Suprapubic skin (tissue), 4 donors: ENCODE measurements at regions not wholly inside any gene's neighbourhood (a gene's known extent, or its start where the extent isn't known, plus 50 kb on each side); places are given as distances from the start of the nearest gene placed in this dataset.
A peak's percentile ranks its signal among the peaks of the same experiment; 100 is the strongest.

Source experiments
- DNase-seq, 2 donors: peaks; one replicate each; pipeline ENCODE4 v3.0.0-alpha.2; 2019; ENCODE audit warnings: low spot score in 2 of 2
- H3K27ac ChIP-seq: fragments of 200-600 bp; sonication (generic); one replicate; pipeline ENCODE4 v1.5.1; 2019
- H3K27me3 ChIP-seq: fragments of 200-600 bp; sonication (generic); one replicate; pipeline ENCODE4 v1.5.1; 2019
- H3K36me3 ChIP-seq: fragments of 200-600 bp; sonication (generic); one replicate; pipeline ENCODE4 v1.5.1; 2019
- H3K4me1 ChIP-seq: fragments of 200-600 bp; sonication (generic); one replicate; pipeline ENCODE4 v1.5.1; 2019
- H3K4me3 ChIP-seq: fragments of 200-600 bp; sonication (generic); one replicate; pipeline ENCODE4 v1.5.1; 2019; ENCODE audit warnings: mild to moderate bottlenecking
- H3K9me3 ChIP-seq: fragments of 200-600 bp; sonication (generic); one replicate; pipeline ENCODE4 v1.5.1; 2019
- EP300 ChIP-seq: sonication (generic); formaldehyde crosslinking; IDR thresholded peaks from one replicate; pipeline ENCODE4 v1.6.1; 2017; ENCODE audit warnings: antibody characterized with exemption
- POLR2A ChIP-seq, 2 donors: fragments of 450-650 bp; IDR thresholded peaks; one replicate each; pipeline ENCODE4 v1.6.1; 2017; ENCODE audit warnings: antibody characterized with exemption in 2 of 2, mild to moderate bottlenecking in 2 of 2, moderate library complexity in 2 of 2
- POLR2AphosphoS5 ChIP-seq, 3 donors: sonication (generic); formaldehyde crosslinking; IDR thresholded peaks; one replicate each; pipeline ENCODE4 v1.6.1; 2017; ENCODE audit warnings: antibody characterized with exemption in 3 of 3
- WGBS: methylation state at CpG from one replicate; pipeline ENCODE4 v1.1.5; 2018; 5-methylcytosine and 5-hydroxymethylcytosine counted together
- TF ChIP-seq, protein P1 (sequence below), 2 donors: fragments of 200-600 bp in 1 of 2; fragments of 450-650 bp in 1 of 2; sonication (generic) in 1 of 2; IDR thresholded peaks; one replicate each; pipeline ENCODE4 v1.5.1; 2016 to 2019; ENCODE audit warnings: antibody characterized with exemption in 2 of 2, mild to moderate bottlenecking in 1 of 2, moderate library complexity in 1 of 2

DNA sequence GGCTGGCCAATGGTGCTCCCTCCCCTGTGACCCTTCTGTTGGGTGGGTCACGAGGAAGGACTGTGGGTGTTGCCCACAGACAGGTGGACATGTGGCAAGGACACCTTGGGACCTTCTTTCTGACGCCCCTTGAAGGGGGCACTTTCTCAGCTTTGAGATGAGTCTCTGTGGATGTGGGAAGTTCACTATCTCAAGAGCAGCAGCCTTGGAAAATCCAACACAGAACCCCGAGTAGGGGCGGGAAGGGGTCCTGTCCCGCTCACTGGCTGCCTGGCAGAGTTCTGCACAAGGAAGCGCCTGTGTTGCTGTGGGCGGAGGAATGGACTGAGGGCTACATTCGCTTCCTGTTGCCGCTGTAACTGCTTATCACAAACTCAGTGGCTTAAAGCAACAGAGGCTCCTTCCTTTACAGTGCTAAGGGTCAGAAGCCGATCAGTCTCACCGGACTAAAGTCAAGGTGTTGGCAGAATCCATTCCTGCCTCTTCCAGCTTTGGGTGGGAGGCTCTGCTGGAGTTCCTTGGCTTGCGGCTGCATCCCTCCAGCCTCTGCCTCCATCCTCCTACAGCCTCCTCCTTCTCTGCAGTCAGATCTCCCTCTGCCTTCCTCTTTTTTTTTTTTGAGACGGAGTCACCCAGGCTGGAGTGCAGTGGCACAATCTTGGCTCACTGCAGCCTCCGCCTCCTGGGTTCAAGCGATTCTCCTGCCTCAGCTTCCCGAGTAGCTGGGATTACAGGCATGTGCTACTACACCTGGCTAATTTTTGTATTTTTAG, 305.2 kb downstream of the SEC14L1 start:
- 57% methylated on average over 16 of the region's 16 CpGs for WGBS
- peaks cover 77% of the 10 kb centered on the region for H3K4me1 ChIP-seq
- H3K27me3 ChIP-seq, result no peaks in the 10 kb centered on the region
- H3K9me3 ChIP-seq, result no peaks in the 10 kb centered on the region
- TF ChIP-seq, protein P1, sequence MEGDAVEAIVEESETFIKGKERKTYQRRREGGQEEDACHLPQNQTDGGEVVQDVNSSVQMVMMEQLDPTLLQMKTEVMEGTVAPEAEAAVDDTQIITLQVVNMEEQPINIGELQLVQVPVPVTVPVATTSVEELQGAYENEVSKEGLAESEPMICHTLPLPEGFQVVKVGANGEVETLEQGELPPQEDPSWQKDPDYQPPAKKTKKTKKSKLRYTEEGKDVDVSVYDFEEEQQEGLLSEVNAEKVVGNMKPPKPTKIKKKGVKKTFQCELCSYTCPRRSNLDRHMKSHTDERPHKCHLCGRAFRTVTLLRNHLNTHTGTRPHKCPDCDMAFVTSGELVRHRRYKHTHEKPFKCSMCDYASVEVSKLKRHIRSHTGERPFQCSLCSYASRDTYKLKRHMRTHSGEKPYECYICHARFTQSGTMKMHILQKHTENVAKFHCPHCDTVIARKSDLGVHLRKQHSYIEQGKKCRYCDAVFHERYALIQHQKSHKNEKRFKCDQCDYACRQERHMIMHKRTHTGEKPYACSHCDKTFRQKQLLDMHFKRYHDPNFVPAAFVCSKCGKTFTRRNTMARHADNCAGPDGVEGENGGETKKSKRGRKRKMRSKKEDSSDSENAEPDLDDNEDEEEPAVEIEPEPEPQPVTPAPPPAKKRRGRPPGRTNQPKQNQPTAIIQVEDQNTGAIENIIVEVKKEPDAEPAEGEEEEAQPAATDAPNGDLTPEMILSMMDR (IDR thresholded peaks at IDR 0.05), result no peak
- TF ChIP-seq POLR2AphosphoS5 (IDR thresholded peaks at IDR 0.05) (no peak), POLR2A (IDR thresholded peaks at IDR 0.05) (no peak), EP300 (no peak)
- no peaks in the 10 kb centered on the region for H3K36me3 ChIP-seq
- no peak for DNase-seq
- peak overlapping the region; percentile 83 for H3K27ac ChIP-seq
- no peak overlapping the region for H3K4me3 ChIP-seq

DNA sequence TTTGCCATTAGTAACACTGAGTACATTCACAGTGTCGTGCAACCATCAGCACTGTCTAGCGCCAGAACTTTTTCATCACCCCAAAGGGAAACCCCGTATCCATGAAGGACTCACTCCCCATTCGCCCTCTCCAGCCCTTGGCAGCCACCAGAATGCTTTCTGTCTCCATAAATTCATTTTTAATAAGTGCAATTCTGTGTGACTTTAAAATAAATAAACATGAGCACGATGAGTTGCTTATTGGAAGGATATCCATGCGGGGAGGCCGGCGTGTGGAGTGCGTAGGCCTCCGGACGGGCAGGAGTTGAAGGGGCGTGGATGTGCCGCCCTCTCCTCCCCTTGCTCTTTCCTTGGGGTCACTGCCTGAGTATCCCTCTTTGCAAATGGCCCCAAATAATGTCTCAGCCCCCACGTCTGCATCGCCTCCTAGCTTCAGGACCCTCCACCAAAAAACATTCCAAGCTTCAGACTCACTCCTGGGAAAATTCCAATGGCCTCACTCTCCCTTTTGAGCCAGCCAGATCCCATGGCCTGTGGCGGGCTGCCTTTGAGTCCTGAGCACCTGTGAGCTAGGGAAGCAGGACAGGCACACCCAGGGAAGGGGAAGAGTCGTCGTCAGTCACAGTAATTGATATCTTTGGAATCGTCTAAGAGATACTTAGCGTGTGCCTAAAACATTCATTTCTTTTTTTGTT, 306.3 kb downstream of the SEC14L1 start:
- 76% methylated on average over 20 of the region's 20 CpGs for WGBS
- no peaks in the 10 kb centered on the region for H3K36me3 ChIP-seq
- no peak for DNase-seq
- no peaks in the 10 kb centered on the region for H3K27me3 ChIP-seq
- H3K9me3 ChIP-seq, result no peaks in the 10 kb centered on the region
- TF ChIP-seq POLR2A (IDR thresholded peaks at IDR 0.05) (no peak), EP300 (no peak), POLR2AphosphoS5 (IDR thresholded peaks at IDR 0.05) (no peak)
- TF ChIP-seq, protein P1 (IDR thresholded peaks at IDR 0.05), result no peak
- H3K27ac ChIP-seq, result peak overlapping the region; percentile 83
- no peak overlapping the region for H3K4me3 ChIP-seq
- H3K4me1 ChIP-seq, result peaks cover 77% of the 10 kb centered on the region

DNA sequence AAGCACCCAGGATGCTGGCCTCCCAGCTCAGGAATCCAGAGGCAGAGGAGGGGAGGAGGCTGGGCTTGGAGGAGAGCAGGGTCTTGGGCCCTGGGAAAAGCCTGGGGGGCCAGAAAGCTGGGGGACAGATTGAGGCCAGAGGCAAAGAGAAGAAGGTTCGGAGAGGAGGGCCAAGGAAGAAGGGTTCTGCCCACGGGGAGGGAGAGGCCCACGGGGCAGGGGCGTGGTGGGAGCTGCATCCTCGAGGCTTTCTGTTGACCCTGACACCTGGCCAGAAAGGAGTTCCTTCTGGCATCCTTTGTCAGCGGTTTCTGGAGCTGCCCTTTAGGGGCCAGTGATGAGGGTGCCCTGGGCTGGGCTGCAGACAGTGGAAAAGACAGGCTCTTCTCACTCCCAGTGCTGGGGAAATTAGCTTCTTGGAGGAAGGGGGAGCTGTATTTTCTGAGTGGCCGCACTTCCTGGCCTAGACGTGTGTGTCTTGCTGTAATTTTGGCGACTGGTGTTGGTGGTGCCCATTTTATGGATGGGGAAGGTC, 308.7 kb downstream of the SEC14L1 start:
- 32% methylated on average over 8 of the region's 9 CpGs for WGBS
- H3K27me3 ChIP-seq, result no peaks in the 10 kb centered on the region
- TF ChIP-seq, protein P1 (IDR thresholded peaks at IDR 0.05), result no peak
- no peak for TF ChIP-seq EP300
- TF ChIP-seq POLR2AphosphoS5 (IDR thresholded peaks at IDR 0.05), result no peak
- TF ChIP-seq POLR2A (IDR thresholded peaks at IDR 0.05), result no peak
- H3K27ac ChIP-seq, result peak overlapping the region; percentile 92
- DNase-seq, result no peak
- H3K4me1 ChIP-seq, result peaks cover 82% of the 10 kb centered on the region
- H3K4me3 ChIP-seq, result no peak overlapping the region
- no peaks in the 10 kb centered on the region for H3K9me3 ChIP-seq
- H3K36me3 ChIP-seq, result no peaks in the 10 kb centered on the region

DNA sequence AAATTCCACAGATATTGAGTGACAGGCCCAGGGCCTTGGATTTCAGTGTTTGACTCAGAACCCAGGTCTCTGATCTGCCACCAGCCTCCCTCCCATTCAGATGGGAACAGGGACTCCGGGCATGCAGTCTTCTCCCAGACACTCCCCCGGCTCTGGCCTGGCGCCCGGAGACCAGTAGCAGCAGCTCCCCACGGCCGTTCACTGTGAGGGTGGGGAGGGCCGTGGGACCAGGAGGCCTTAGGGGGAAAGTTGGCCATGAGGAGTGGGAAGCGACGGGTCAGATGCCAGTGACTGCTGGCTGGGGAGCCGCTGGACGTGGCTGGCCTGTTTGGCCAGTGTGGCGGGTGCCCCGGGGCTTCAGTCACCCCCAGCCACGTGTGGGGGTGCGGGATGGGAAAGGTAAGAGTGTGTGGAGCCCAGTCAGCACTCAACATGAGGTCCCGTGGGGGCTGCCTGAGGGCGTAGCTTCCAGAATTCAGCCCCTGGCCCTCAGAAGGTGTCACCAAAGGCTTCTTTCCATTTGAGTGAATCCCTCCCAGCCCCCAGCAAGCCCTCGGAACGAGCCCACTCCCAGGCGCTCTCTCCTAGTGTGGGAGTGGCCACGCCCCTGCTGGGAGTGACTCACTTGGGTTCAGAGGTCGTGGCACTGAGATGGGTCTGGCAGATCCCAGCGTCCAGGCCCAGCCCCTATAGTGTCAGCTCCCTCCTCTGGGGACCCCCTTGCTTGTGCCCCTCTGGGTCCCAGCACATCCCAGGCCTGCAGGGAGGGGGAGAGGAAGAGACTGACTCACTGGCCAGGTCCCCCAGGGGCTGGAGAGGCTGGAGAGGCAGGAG, 309.4 kb downstream of the SEC14L1 start:
- TF ChIP-seq, protein P1 (IDR thresholded peaks at IDR 0.05), result no peak
- no peak for TF ChIP-seq POLR2A (IDR thresholded peaks at IDR 0.05)
- TF ChIP-seq EP300, result no peak
- TF ChIP-seq POLR2AphosphoS5 (IDR thresholded peaks at IDR 0.05), result no peak
- peaks cover 82% of the 10 kb centered on the region for H3K4me1 ChIP-seq
- WGBS, result 22% methylated on average over 9 of the region's 23 CpGs
- DNase-seq, result peak in 1 of 2 donors; percentile 84
- H3K27me3 ChIP-seq, result no peaks in the 10 kb centered on the region
- H3K9me3 ChIP-seq, result no peaks in the 10 kb centered on the region
- H3K36me3 ChIP-seq, result no peaks in the 10 kb centered on the region
- peak overlapping the region; percentile 58 for H3K4me3 ChIP-seq
- H3K27ac ChIP-seq, result peak overlapping the region; percentile 92
